ENCODE measurements at regions not wholly inside any gene's neighbourhood (a gene's known extent, or its start where the extent isn't known, plus 50 kb on each side); places are given as distances from the start of the nearest gene placed in this dataset.
"Not testable (repeated sequence)": the region's sequence is repeated elsewhere in the genome, so short reads cannot be mapped to it uniquely, and the experiment has no call there.

GRCh38 chr5:135110785-135111596, 77.0 kb upstream of the PITX1 start:
- no peak for DNase-seq

- no peak for DNase-seq
Observed at GRCh38 chr5:135108992-135109391, 75.0 kb upstream of the PITX1 start.

- DNase-seq: no peak
Observed at GRCh38 chr5:135108569-135108968, 74.5 kb upstream of the PITX1 start.

- no peak for DNase-seq
Observed at GRCh38 chr5:135107986-135108385, 74.0 kb upstream of the PITX1 start.

GRCh38 chr5:135106610-135107471, 72.8 kb upstream of the PITX1 start:
- DNase-seq: no peak

- no peak for DNase-seq
Observed at GRCh38 chr5:135106136-135106535, 72.1 kb upstream of the PITX1 start.

GRCh38 chr5:135105105-135105484, 71.1 kb upstream of the PITX1 start:
- DNase-seq: no peak

- DNase-seq: no peak
Observed at GRCh38 chr5:135103575-135103853, 69.5 kb upstream of the PITX1 start.

GRCh38 chr5:135102716-135103574, 68.9 kb upstream of the PITX1 start:
- DNase-seq: no peak

- DNase-seq: no peak
Observed at GRCh38 chr5:135100431-135100830, 66.4 kb upstream of the PITX1 start.

GRCh38 chr5:135100011-135100410, 66.0 kb upstream of the PITX1 start:
- DNase-seq: no peak

GRCh38 chr5:135097390-135097789, 63.4 kb upstream of the PITX1 start:
- DNase-seq: no peak

GRCh38 chr5:135095871-135096270, 61.8 kb upstream of the PITX1 start:
- DNase-seq: no peak

GRCh38 chr5:135095052-135095715, 61.2 kb upstream of the PITX1 start:
- DNase-seq: no peak

GRCh38 chr5:135094339-135095051, 60.5 kb upstream of the PITX1 start:
- DNase-seq: peak; percentile 28

GRCh38 chr5:135093483-135093882, 59.5 kb upstream of the PITX1 start:
- DNase-seq: not testable (repeated sequence)

GRCh38 chr5:135092476-135092875, 58.4 kb upstream of the PITX1 start:
- no peak for DNase-seq

- DNase-seq: no peak
Observed at GRCh38 chr5:135091286-135091685, 57.3 kb upstream of the PITX1 start.

- no peak for DNase-seq
Observed at GRCh38 chr5:135089912-135090311, 55.9 kb upstream of the PITX1 start.

GRCh38 chr5:135088911-135089310, 54.9 kb upstream of the PITX1 start:
- DNase-seq: no peak

GRCh38 chr5:135087950-135088349, 53.9 kb upstream of the PITX1 start:
- DNase-seq: no peak

Data from EL (cell line).